Sigmoid colon (tissue), 4 donors: ENCODE measurements at regions not wholly inside any gene's neighbourhood (a gene's known extent, or its start where the extent isn't known, plus 50 kb on each side); places are given as distances from the start of the nearest gene placed in this dataset.

Experiments
- CTCF ChIP-seq, 4 experiments: fragments of 450-650 bp in 3 of 4; fragments of 200-600 bp in 1 of 4; IDR thresholded peaks; one replicate each; pipeline ENCODE4 v1.5.1; 2016 to 2019; ENCODE audit warnings: antibody characterized with exemption in 4 of 4, mild to moderate bottlenecking in 3 of 4, moderate library complexity in 2 of 4
- EP300 ChIP-seq, 4 donors: sonication (generic); formaldehyde crosslinking; IDR thresholded peaks; one replicate each; pipeline ENCODE4 v1.6.1; 2017; ENCODE audit warnings: antibody characterized with exemption in 4 of 4
- POLR2A ChIP-seq, 2 donors: fragments of 450-650 bp; IDR thresholded peaks; one replicate each; pipeline ENCODE4 v1.6.1; 2016; ENCODE audit warnings: antibody characterized with exemption in 2 of 2, mild to moderate bottlenecking in 2 of 2, moderate library complexity in 2 of 2
- POLR2AphosphoS5 ChIP-seq, 4 donors: sonication (generic); formaldehyde crosslinking; IDR thresholded peaks; one replicate each; pipeline ENCODE4 v1.6.1; 2017; ENCODE audit warnings: antibody characterized with exemption in 4 of 4

- TF ChIP-seq CTCF (IDR thresholded peaks at IDR 0.05) (no peak), EP300 (IDR thresholded peaks at IDR 0.05) (no peak), POLR2AphosphoS5 (IDR thresholded peaks at IDR 0.05) (no peak), POLR2A (IDR thresholded peaks at IDR 0.05) (no peak)
Observed at GRCh38 chr2:37849911-37850310, 75.2 kb upstream of the RMDN2 start.
